K562 (cell line): ENCODE measurements at regions not wholly inside any gene's neighbourhood (a gene's known extent, or its start where the extent isn't known, plus 50 kb on each side); places are given as distances from the start of the nearest gene placed in this dataset.

Experiments
- CC2D1A ChIP-seq: fragments of 450-650 bp; IDR thresholded peaks from 2 replicates; pipeline ENCODE4 v1.6.1; 2017; ENCODE audit warnings: mild to moderate bottlenecking
- CREB1 ChIP-seq, 2 experiments: sonication (generic) in 1 of 2; formaldehyde crosslinking in 1 of 2; IDR thresholded peaks; 2 replicates each; pipeline versions ENCODE4 v1.6.1 to v1.8.0; 2012 to 2022; ENCODE audit warnings: inconsistent platforms in 1 of 2, mild to moderate bottlenecking in 1 of 2, missing genetic modification reagents in 1 of 2, moderate library complexity in 1 of 2
- DMBX1 ChIP-seq: fragments of 250-450 bp; sonication (Bioruptor Pico); IDR thresholded peaks from 2 replicates; pipeline ENCODE4 v1.8.0; 2022; ENCODE audit warnings: inconsistent platforms, mild to moderate bottlenecking, moderate library complexity, borderline replicate concordance
- ILK ChIP-seq: fragments of 450-650 bp; IDR thresholded peaks from 2 replicates; pipeline ENCODE4 v1.6.1; 2016; ENCODE audit warnings: missing genetic modification characterization, low read depth, mild to moderate bottlenecking, missing compliant biosample characterization, moderate library complexity, borderline replicate concordance
- KAT8 ChIP-seq: fragments of 450-650 bp; IDR thresholded peaks from 2 replicates; pipeline ENCODE4 v1.6.1; 2016; ENCODE audit warnings: low read depth, mild to moderate bottlenecking
- MTA1 ChIP-seq: fragments of 450-650 bp; IDR thresholded peaks from 2 replicates; pipeline ENCODE4 v1.6.1; 2017; ENCODE audit warnings: borderline replicate concordance
- NR3C1 ChIP-seq: sonication (generic); formaldehyde crosslinking; IDR thresholded peaks from 2 replicates; pipeline ENCODE4 v1.8.1; 2022; ENCODE audit warnings: missing genetic modification reagents
- NR4A1 ChIP-seq, 2 experiments: fragments of 250-450 bp in 1 of 2; fragments of 450-650 bp in 1 of 2; sonication (Bioruptor Pico) in 1 of 2; IDR thresholded peaks; 2 replicates each; pipeline versions ENCODE4 v1.4.0 to v1.6.1; 2016 to 2020; ENCODE audit warnings: mild to moderate bottlenecking in 2 of 2, missing compliant biosample characterization in 1 of 2, missing genetic modification characterization in 1 of 2, moderate library complexity in 1 of 2
- SP1 ChIP-seq: sonication (generic); formaldehyde crosslinking; IDR thresholded peaks from 2 replicates; pipeline ENCODE4 v1.8.1; 2022; ENCODE audit warnings: mild to moderate bottlenecking, missing genetic modification reagents
- ZBTB11 ChIP-seq, 3 experiments: fragments of 200-800 bp in 1 of 3; fragments of 250-450 bp in 1 of 3; fragments of 450-650 bp in 1 of 3; sonication (Bioruptor Pico) in 1 of 3; sonication (Bioruptor generic) in 1 of 3; formaldehyde crosslinking in 1 of 3; IDR thresholded peaks; 2 replicates each; pipeline versions ENCODE4 v1.6.1 to v1.8.0; 2016 to 2022; ENCODE audit warnings: mild to moderate bottlenecking in 2 of 3, missing genetic modification characterization in 2 of 3, missing compliant biosample characterization in 1 of 3, moderate library complexity in 1 of 3

GRCh38 chr9:118457171-118458000, 753.2 kb downstream of the TLR4 start (continued):
- TF ChIP-seq ZBTB11 (CRISPR knock-in tag; IDR thresholded peaks at IDR 0.05): no peak
- no peak for TF ChIP-seq DMBX1 (CRISPR knock-in tag)
- no peak for TF ChIP-seq CC2D1A
- TF ChIP-seq MTA1: no peak
- no peak for TF ChIP-seq NR4A1 (CRISPR knock-in tag; IDR thresholded peaks at IDR 0.05)
- no peak for TF ChIP-seq NR4A1 (tag; IDR thresholded peaks at IDR 0.05)
- no peak for TF ChIP-seq SP1 (CRISPR knock-in tag)
- TF ChIP-seq ILK (tag): no peak
- TF ChIP-seq KAT8: no peak
- TF ChIP-seq NR3C1 (CRISPR knock-in tag): no peak
- TF ChIP-seq CREB1 (IDR thresholded peaks at IDR 0.05): no peak
- TF ChIP-seq CREB1 (CRISPR knock-in tag; IDR thresholded peaks at IDR 0.05): no peak
